Breast epithelium (tissue), 4 donors: ENCODE measurements at regions not wholly inside any gene's neighbourhood (a gene's known extent, or its start where the extent isn't known, plus 50 kb on each side); places are given as distances from the start of the nearest gene placed in this dataset.

ENCODE experiments used
- DNase-seq, 2 donors: peaks; one replicate each; pipeline ENCODE4 v3.0.0-alpha.2; 2019; ENCODE audit warnings: low spot score in 2 of 2
- H3K27ac ChIP-seq, 2 donors: fragments of 200-600 bp; sonication (generic) in 1 of 2; one replicate each; pipeline ENCODE4 v1.5.1; 2016 to 2019; ENCODE audit warnings: mild to moderate bottlenecking in 1 of 2
- H3K27me3 ChIP-seq, 2 donors: fragments of 200-600 bp; sonication (generic) in 1 of 2; one replicate each; pipeline versions ENCODE4 v1.5.1 to v1.6.0; 2017 to 2019; ENCODE audit warnings: control low read depth in 1 of 2, mild to moderate bottlenecking in 1 of 2
- H3K36me3 ChIP-seq: fragments of 200-600 bp; one replicate; pipeline ENCODE4 v1.5.1; 2019
- H3K4me1 ChIP-seq, 2 donors: fragments of 200-600 bp; sonication (generic); one replicate each; pipeline ENCODE4 v1.5.1; 2016 to 2019; ENCODE audit warnings: control low read depth in 1 of 2
- H3K4me3 ChIP-seq, 3 donors: fragments of 200-600 bp; sonication (generic); 1 replicate in 2 of 3; 2 replicates in 1 of 3; pipeline ENCODE4 v1.5.1; 2016 to 2019; ENCODE audit warnings: mild to moderate bottlenecking in 3 of 3, moderate library complexity in 2 of 3
- H3K9me3 ChIP-seq, 2 donors: fragments of 200-600 bp; sonication (generic) in 1 of 2; one replicate each; pipeline ENCODE4 v1.5.1; 2016 to 2019; ENCODE audit warnings: control low read depth in 1 of 2
- POLR2A ChIP-seq: fragments of 450-650 bp; IDR thresholded peaks from one replicate; pipeline ENCODE4 v1.6.1; 2016; ENCODE audit warnings: antibody characterized with exemption, mild to moderate bottlenecking, moderate library complexity
- POLR2AphosphoS5 ChIP-seq, 3 donors: sonication (generic); formaldehyde crosslinking; IDR thresholded peaks; one replicate each; pipeline ENCODE4 v1.6.1; 2017; ENCODE audit warnings: antibody characterized with exemption in 3 of 3
- intact Hi-C: fragments of 100-400 bp; cut with DNase I; formaldehyde crosslinking; loops from one replicate; pipeline ENCODE4 v1.15.1; 2023; ENCODE audit warnings: low total_unique reads
- TF ChIP-seq, protein P1 (sequence below), 3 donors: fragments of 450-650 bp; IDR thresholded peaks; one replicate each; pipeline ENCODE4 v1.5.1; 2016 to 2017; ENCODE audit warnings: antibody characterized with exemption in 3 of 3, mild to moderate bottlenecking in 3 of 3, moderate library complexity in 3 of 3

DNA sequence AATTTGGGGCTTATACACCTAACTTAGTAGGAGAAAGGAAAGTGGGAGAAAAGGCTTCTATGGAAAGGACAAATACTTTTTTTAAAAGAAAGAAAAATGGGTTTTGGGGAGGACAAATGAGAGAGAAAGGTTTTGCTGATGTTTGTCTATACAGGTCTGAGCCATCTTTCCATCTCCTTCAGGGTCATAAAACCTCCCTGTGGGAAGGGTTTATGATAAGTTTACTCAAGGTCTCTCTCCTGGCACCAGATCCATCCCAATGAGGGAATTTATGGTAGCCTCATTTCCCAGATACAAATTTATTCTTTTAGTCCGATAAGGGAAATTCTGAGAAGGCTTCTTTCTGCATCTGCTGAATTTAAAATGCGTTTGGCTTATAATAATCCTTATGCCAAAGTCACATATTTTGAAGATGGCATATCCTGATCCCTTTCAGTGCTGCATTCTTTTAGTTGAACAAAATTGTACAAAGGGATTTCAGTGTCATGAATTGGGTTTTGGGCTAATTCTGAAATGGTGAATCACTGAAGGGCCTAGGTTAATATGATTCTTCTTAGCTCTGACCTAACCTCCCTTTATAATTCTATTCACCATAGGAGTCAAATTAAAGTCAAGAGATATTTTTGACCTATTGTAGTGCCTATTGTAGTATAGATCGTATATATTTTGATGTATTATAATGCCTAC, 173.5 kb upstream of the DYRK2 start:
- no peak for TF ChIP-seq POLR2A
- TF ChIP-seq, protein P1, sequence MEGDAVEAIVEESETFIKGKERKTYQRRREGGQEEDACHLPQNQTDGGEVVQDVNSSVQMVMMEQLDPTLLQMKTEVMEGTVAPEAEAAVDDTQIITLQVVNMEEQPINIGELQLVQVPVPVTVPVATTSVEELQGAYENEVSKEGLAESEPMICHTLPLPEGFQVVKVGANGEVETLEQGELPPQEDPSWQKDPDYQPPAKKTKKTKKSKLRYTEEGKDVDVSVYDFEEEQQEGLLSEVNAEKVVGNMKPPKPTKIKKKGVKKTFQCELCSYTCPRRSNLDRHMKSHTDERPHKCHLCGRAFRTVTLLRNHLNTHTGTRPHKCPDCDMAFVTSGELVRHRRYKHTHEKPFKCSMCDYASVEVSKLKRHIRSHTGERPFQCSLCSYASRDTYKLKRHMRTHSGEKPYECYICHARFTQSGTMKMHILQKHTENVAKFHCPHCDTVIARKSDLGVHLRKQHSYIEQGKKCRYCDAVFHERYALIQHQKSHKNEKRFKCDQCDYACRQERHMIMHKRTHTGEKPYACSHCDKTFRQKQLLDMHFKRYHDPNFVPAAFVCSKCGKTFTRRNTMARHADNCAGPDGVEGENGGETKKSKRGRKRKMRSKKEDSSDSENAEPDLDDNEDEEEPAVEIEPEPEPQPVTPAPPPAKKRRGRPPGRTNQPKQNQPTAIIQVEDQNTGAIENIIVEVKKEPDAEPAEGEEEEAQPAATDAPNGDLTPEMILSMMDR (IDR thresholded peaks at IDR 0.05), result no peak
- TF ChIP-seq POLR2AphosphoS5 (IDR thresholded peaks at IDR 0.05), result no peak
- no peak overlapping the region for H3K27ac ChIP-seq
- H3K36me3 ChIP-seq, result no peaks in the 10 kb centered on the region
- H3K4me3 ChIP-seq, result no peak overlapping the region
- intact Hi-C loops, result no loop called here
- no peaks in the 10 kb centered on the region for H3K27me3 ChIP-seq
- no peaks in the 10 kb centered on the region for H3K4me1 ChIP-seq
- DNase-seq, result no peak
- H3K9me3 ChIP-seq, result no peaks in the 10 kb centered on the region

DNA sequence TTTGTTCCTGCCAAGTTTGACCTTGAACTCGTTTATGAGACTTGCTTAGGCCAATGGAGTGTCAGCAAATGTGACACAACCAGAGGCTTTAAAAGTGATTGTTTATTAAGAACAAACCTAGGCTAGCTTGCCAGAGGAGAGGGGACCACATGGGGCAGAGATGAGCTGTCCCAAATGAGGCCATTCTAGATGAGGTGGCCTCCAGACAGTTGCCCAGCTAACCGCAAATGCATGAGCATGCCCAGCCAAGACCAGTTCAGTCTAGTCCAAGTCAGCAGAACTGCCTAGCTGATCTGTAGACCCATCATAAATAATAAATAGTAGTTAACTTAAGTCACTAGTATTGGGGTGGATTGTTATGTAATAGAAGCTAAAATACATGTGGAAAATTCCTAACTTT, 172.8 kb upstream of the DYRK2 start:
- no peaks in the 10 kb centered on the region for H3K27me3 ChIP-seq
- DNase-seq, result no peak
- intact Hi-C loops, result no loop called here

DNA sequence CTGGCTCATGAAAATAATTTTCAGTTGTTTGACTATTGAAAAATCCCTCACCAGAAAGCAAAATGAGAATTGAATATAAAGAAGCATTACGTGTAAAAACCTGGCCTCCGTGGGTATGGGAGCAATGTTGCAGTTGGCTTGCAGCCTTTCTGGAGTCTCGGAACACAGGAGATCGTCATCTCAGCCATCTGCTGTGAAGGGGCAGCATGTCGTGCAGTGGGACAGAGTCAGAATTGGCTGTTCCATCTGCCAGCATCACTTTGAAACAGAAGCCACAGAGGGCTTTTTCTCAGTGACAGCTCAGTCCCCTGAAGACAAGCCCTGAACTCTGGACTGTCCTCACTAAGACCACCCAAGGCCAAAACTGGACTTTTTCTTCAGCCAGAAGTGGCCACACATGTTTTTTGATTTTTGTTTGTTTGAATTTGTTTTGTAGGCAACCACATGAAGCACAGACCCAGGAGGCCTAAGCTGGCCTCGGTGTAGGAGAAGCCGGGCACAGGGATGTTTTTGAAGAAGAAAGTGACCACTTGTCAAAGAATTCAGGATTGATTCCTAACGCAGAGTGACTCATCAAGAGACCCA, 170.8 kb upstream of the DYRK2 start:
- Histone ChIP-seq H3K4me1 (no peaks in the 10 kb centered on the region), H3K27me3 (no peaks in the 10 kb centered on the region), H3K4me3 (no peak overlapping the region), H3K9me3 (no peaks in the 10 kb centered on the region), H3K36me3 (no peaks in the 10 kb centered on the region), H3K27ac (no peak overlapping the region)
- no peak for DNase-seq
- intact Hi-C loops, result no loop called here
- TF ChIP-seq, protein P1 (IDR thresholded peaks at IDR 0.05), result no peak
- no peak for TF ChIP-seq POLR2AphosphoS5 (IDR thresholded peaks at IDR 0.05)
- TF ChIP-seq POLR2A, result no peak

More for the DNA sequence above, 172.8 kb upstream of the DYRK2 start:
- Histone ChIP-seq H3K36me3 (no peaks in the 10 kb centered on the region), H3K27ac (no peak overlapping the region), H3K9me3 (no peaks in the 10 kb centered on the region), H3K4me3 (no peak overlapping the region), H3K4me1 (no peaks in the 10 kb centered on the region)
- no peak for TF ChIP-seq POLR2AphosphoS5 (IDR thresholded peaks at IDR 0.05)

DNA sequence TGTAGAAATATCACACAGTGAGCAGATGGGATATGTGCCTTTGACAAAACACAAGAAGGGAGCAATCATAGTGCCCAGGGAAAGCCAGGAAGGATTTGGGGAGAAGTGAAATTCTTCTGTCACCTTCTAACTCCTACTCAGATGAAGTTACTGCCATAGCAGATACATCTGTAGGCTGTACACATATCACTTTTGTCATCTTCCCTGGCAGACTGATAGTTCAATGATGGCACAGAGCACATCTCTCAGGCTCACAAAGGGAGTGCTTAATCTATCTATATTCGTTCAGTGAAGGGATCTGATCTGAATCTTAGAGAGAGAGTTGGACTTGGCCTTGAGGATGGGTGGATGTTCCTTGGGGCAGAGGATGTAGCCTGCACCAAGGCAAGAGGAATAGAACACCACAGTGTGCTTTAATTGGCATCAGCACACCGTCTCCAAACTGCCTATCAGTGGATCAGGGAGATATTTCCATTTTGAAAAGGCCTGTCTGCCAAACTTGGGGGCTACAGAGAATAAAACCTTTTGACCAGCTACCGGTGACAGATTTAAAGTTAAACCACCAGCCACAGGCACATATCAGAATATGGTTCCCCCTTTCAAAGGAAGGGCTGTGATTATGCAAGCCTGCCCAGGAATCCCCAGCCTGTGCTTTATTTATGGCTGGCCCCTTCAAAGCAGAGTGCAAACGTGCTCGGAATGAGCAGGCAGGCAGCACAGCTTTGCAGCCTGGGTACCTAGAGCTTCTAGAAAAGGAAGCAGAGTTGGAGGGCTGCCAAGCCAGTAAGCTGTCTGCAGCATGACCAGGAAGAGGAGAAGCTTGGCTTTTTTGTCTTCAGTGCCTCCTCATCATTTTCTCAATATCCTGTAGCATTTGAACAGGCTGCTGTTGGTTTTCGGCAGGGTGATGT, 165.5 kb upstream of the DYRK2 start:
- TF ChIP-seq, protein P1 (IDR thresholded peaks at IDR 0.05), result no peak
- TF ChIP-seq POLR2A (no peak), POLR2AphosphoS5 (IDR thresholded peaks at IDR 0.05) (no peak)
- Histone ChIP-seq H3K9me3 (peaks cover 2% of the 10 kb centered on the region in 2 donors), H3K36me3 (no peaks in the 10 kb centered on the region), H3K4me1 (peaks cover 0 to 4% of the 10 kb centered on the region in 2 donors), H3K27me3 (no peaks in the 10 kb centered on the region), H3K4me3 (no peak overlapping the region), H3K27ac (no peak overlapping the region)
- peak in 1 of 2 donors; percentile 48 for DNase-seq
- intact Hi-C loops, result no loop called here

DNA sequence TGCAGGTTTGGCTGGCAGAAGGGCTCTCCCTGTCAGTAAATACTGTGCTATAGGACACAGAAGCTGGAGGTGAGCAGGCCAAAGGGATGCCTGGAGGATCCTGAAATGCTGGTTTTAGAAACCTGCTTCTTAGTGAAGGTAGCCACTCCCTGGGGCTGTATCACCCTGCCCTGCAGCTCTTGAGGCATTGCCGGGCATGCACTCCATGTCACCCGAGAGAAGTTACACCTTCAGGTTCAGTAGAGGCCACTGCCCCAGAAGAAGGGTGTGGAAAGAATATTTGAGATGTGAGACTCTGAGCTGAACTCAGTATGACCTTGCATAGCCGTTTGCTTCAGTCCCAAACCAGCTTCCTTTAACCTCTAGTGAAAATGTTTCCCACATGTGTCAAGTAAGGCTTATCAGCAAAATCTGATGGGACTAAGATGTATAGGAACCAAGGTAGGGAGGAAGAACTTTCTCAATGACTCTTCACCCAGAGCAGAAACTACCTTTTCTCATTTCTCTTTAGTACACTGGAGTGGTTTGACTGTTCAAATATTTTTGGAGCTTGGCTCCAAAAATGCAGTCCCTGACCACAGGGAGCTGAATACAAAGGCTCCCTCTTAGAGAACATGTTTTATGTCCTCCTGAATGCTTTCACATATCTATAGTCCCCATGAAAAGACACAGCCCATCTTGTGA, 164.5 kb upstream of the DYRK2 start:
- H3K36me3 ChIP-seq, result no peaks in the 10 kb centered on the region
- DNase-seq, result no peak
- intact Hi-C loops, result no loop called here
- peaks cover 0 to 4% of the 10 kb centered on the region in 2 donors for H3K4me1 ChIP-seq
- no peak overlapping the region for H3K27ac ChIP-seq
- TF ChIP-seq, protein P1 (IDR thresholded peaks at IDR 0.05), result no peak
- TF ChIP-seq POLR2A (no peak), POLR2AphosphoS5 (IDR thresholded peaks at IDR 0.05) (no peak)
- H3K9me3 ChIP-seq, result peaks cover 8 to 10% of the 10 kb centered on the region in 2 donors
- H3K4me3 ChIP-seq, result no peak overlapping the region
- H3K27me3 ChIP-seq, result no peaks in the 10 kb centered on the region
